Middle frontal gyrus (tissue), 1 donor: ENCODE measurements at regions not wholly inside any gene's neighbourhood (a gene's known extent, or its start where the extent isn't known, plus 50 kb on each side); places are given as distances from the start of the nearest gene placed in this dataset.

ENCODE experiments used
- DNase-seq: peaks from one replicate; pipeline ENCODE4 v3.0.0-alpha.2; 2015; ENCODE audit warnings: low spot score; ENCODE audit errors: extremely low spot score

GRCh38 chr11:103530257-103530656 is 421.0 kb downstream of the DYNC2H1 start:
- no peak for DNase-seq

GRCh38 chr11:103532133-103532788 is 423.0 kb downstream of the DYNC2H1 start:
- DNase-seq: no peak

- no peak for DNase-seq
Observed at GRCh38 chr11:103534191-103534590, 425.0 kb downstream of the DYNC2H1 start.

- DNase-seq: no peak
Observed at GRCh38 chr11:103534959-103535358, 425.7 kb downstream of the DYNC2H1 start.

- no peak for DNase-seq
Observed at GRCh38 chr11:103536335-103536722, 427.1 kb downstream of the DYNC2H1 start.

- no peak for DNase-seq
Observed at GRCh38 chr11:103537904-103538502, 428.8 kb downstream of the DYNC2H1 start.

GRCh38 chr11:103539166-103539565 is 429.9 kb downstream of the DYNC2H1 start:
- no peak for DNase-seq

- DNase-seq: no peak
Observed at GRCh38 chr11:103541186-103541795, 432.1 kb downstream of the DYNC2H1 start.

GRCh38 chr11:103542851-103543250 is 433.6 kb downstream of the DYNC2H1 start:
- DNase-seq: no peak

GRCh38 chr11:103543456-103543855 is 434.2 kb downstream of the DYNC2H1 start:
- DNase-seq: no peak

GRCh38 chr11:103544874-103545273 is 435.6 kb downstream of the DYNC2H1 start:
- no peak for DNase-seq

- no peak for DNase-seq
Observed at GRCh38 chr11:103545551-103545950, 436.3 kb downstream of the DYNC2H1 start.

- no peak for DNase-seq
Observed at GRCh38 chr11:103546236-103546635, 437.0 kb downstream of the DYNC2H1 start.

GRCh38 chr11:103547024-103547423 is 437.8 kb downstream of the DYNC2H1 start:
- DNase-seq: no peak

GRCh38 chr11:103547691-103548090 is 438.5 kb downstream of the DYNC2H1 start:
- no peak for DNase-seq

GRCh38 chr11:103548838-103549237 is 439.6 kb downstream of the DYNC2H1 start:
- DNase-seq: no peak

- no peak for DNase-seq
Observed at GRCh38 chr11:103550811-103551210, 441.6 kb downstream of the DYNC2H1 start.

- no peak for DNase-seq
Observed at GRCh38 chr11:103552086-103552485, 442.9 kb downstream of the DYNC2H1 start.

GRCh38 chr11:103556171-103556570 is 446.9 kb downstream of the DYNC2H1 start:
- no peak for DNase-seq

- DNase-seq: no peak
Observed at GRCh38 chr11:103566116-103566515, 456.9 kb downstream of the DYNC2H1 start.

- DNase-seq: no peak
Observed at GRCh38 chr11:103581760-103582159, 454.7 kb upstream of the DDI1 start.

- DNase-seq: no peak
Observed at GRCh38 chr11:103582351-103582909, 454.0 kb upstream of the DDI1 start.

GRCh38 chr11:103584021-103584420 is 452.4 kb upstream of the DDI1 start:
- no peak for DNase-seq
